GM19372 (cell line): ENCODE measurements at regions not wholly inside any gene's neighbourhood (a gene's known extent, or its start where the extent isn't known, plus 50 kb on each side); places are given as distances from the start of the nearest gene placed in this dataset.
A peak's percentile ranks its signal among the peaks of the same experiment; 100 is the strongest.

Experiments
- ATAC-seq: cut with Tn5 transposase; IDR thresholded peaks from one replicate; pipeline ENCODE4 v1.9.1; 2021; ENCODE audit warnings: mild to moderate bottlenecking, low read depth, moderate library complexity; ENCODE audit not compliant: unreplicated experiment

- no peak for ATAC-seq
Observed at GRCh38 chr13:105074755-105075154, 1460.7 kb downstream of the EFNB2 start.

- no peak for ATAC-seq
Observed at GRCh38 chr13:105073041-105073440, 1462.4 kb downstream of the EFNB2 start.

- no peak for ATAC-seq
Observed at GRCh38 chr13:105070452-105070851, 1465.0 kb downstream of the EFNB2 start.

- no peak for ATAC-seq
Observed at GRCh38 chr13:105069106-105069505, 1466.4 kb downstream of the EFNB2 start.

- no peak for ATAC-seq
Observed at GRCh38 chr13:105063676-105064075, 1471.8 kb downstream of the EFNB2 start.

GRCh38 chr13:105059786-105060185, 1475.7 kb downstream of the EFNB2 start:
- no peak for ATAC-seq

- no peak for ATAC-seq
Observed at GRCh38 chr13:105058517-105058916, 1476.9 kb downstream of the EFNB2 start.

GRCh38 chr13:105052711-105053110, 1482.8 kb downstream of the EFNB2 start:
- ATAC-seq: no peak

- no peak for ATAC-seq
Observed at GRCh38 chr13:105050686-105051085, 1484.8 kb downstream of the EFNB2 start.

GRCh38 chr13:105048677-105049076, 1486.8 kb downstream of the EFNB2 start:
- ATAC-seq: peak; percentile 85

- ATAC-seq: no peak
Observed at GRCh38 chr13:105047676-105048295, 1487.7 kb downstream of the EFNB2 start.

- ATAC-seq: no peak
Observed at GRCh38 chr13:105037110-105037509, 1498.4 kb downstream of the EFNB2 start.

- ATAC-seq: no peak
Observed at GRCh38 chr13:105035092-105035491, 1500.4 kb downstream of the EFNB2 start.

- no peak for ATAC-seq
Observed at GRCh38 chr13:105033999-105034398, 1501.5 kb downstream of the EFNB2 start.

GRCh38 chr13:105031306-105031705, 1504.2 kb downstream of the EFNB2 start:
- no peak for ATAC-seq

GRCh38 chr13:105030851-105031250, 1504.6 kb downstream of the EFNB2 start:
- ATAC-seq: no peak

- ATAC-seq: no peak
Observed at GRCh38 chr13:105019073-105019472, 1516.4 kb downstream of the EFNB2 start.

GRCh38 chr13:105016266-105016665, 1519.2 kb downstream of the EFNB2 start:
- ATAC-seq: no peak

GRCh38 chr13:105008604-105009003, 1526.9 kb downstream of the EFNB2 start:
- ATAC-seq: no peak

GRCh38 chr13:105007166-105007808, 1528.2 kb downstream of the EFNB2 start:
- no peak for ATAC-seq

GRCh38 chr13:104996022-104996421, 1539.4 kb downstream of the EFNB2 start:
- ATAC-seq: no peak

GRCh38 chr13:104993708-104994107, 1541.8 kb downstream of the EFNB2 start:
- ATAC-seq: no peak
